NCI-H1105 treated with DMSO at 0.1 percent for 48 hours (cell line): ENCODE measurements at regions not wholly inside any gene's neighbourhood (a gene's known extent, or its start where the extent isn't known, plus 50 kb on each side); places are given as distances from the start of the nearest gene placed in this dataset.

Experiments used
- DNase-seq: peaks from one replicate; lab custom pipeline; 2025; lab: John Stamatoyannopoulos, UW

- no peak for DNase-seq
Measured at GRCh38 chr6:44011350-44011920, 115.8 kb downstream of the MRPL14 start.

DNA sequence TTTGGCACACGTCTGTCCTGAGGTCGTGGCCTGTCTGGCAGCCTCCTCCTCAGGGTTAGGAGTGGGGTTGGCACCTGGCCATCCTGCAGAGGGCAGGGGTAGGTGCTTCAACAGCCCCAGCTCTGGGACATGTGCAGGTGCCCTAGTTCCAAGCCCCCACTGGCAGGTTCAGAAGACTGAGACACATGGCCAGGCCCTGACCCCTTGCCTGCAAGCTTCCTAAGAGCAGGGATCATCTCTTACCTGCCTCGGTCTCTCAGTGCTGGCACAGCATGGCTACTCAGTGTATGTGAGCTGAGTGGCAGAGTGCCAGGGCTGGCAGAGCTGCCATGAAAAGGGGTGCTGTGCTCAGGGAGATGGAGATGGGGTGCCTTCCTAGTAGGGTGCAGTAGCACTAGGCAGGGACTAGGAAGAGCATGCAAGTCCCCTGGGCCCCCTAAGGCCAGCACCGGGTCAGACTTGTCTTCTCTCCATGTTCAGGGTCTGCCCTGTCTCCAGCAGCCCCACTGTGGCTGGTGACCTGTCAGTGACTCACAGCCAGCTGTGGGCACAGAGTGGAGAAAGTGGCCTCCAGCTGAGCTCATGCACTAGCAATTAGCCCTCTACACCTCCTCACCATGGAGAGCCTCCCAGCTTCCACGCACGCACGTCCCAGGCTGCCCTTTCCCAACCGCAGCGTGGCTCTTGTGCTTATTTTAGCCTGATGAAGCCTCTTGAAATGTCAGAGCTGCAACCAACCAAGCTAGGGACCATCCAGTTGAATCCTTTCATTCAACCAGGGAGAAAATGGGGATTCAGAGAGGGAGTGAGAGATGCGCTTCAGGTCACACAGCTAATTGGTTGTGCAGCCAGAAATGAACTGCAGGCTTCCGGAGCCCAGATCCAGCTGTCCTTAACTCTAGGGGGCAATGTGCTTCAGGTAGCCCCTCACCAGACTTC lies 116.6 kb downstream of the MRPL14 start:
- DNase-seq: no peak

GRCh38 chr6:44009425-44010321 lies 117.6 kb downstream of the MRPL14 start:
- DNase-seq: no peak

DNA sequence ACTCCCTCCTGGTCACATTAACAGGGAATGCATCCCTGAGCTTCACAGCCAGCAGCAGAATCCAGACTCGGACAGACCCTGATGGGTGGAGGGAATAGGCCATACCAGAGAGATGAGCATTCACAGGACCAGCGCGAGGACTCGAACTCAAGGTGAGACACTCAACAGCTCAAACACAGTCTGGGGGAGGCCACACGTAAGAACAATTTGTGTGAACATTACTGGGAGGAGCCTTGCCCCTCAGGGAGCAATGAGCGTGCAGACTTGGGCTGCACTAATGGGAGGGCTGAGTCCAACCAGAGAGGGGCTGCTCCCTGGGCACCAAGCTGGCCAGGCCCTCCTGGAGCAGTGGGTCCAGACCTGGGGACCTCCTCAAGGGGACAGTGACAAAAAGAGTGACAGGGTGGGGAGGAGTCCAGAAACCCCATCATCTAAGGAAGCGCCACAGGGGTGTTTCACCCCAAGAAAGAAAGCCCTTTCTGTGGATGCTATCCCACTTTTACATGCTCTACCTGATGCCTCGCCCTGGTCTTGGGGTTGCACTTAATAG lies 118.4 kb downstream of the MRPL14 start:
- DNase-seq: no peak

GRCh38 chr6:44007818-44008621 lies 119.2 kb downstream of the MRPL14 start:
- DNase-seq: no peak

DNA sequence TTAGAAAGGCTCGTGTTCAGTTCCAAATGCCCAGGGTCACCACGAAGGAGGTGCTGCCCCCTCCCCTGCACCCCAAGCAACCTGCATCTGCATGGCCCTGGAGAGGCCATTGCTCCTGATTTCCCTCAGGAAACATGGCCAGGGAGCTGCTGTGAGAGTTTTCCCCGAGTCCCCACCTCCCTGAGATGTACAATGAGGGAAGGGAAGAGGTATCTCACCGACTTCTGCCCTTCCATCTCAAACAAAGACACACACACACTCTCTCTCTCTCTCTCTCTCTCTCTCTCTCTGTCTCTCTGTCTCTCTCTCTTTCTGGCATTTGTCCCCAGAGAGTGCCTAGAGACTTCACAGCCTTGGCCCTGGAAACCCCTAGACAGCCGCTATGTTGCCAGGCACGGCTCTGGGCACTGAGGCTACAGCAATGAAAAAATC lies 120.4 kb downstream of the MRPL14 start:
- DNase-seq: no peak

DNA sequence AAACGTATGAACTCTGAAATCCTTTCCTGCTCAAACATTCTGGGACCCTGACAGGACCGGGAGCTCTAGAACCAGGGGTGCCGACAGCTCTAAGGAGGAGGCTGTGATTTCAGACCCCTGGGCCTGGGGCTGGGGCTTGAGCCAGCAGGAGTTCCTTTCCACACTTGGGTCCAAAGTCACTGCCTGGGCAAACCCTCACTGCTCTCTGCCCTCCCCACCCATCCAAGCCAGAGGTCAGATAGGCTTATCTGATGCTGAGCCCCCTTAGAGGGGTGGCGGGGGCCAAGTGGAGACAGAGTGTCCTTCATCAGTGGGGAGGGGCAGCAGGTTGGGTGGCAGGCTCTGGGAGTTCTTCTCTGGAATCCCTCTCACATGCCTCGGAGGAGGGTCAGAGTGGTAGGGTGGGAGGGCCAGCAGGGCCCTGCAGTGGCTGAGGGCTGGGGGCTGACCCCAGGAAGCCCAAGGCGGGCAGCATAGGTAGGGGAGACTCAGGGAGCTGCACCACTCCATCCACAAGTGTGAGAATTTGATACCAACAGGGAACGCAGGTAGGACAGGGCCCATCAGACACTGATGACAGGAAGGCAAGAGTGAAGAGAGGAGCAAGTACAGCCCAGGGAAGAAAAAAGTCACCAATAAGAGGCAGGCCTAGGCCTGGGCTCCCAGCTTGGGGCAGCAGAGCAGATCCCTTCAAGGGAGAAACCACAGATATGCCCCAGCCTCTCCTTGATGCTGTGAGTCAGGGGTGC lies 121.0 kb downstream of the MRPL14 start:
- DNase-seq: no peak

DNA sequence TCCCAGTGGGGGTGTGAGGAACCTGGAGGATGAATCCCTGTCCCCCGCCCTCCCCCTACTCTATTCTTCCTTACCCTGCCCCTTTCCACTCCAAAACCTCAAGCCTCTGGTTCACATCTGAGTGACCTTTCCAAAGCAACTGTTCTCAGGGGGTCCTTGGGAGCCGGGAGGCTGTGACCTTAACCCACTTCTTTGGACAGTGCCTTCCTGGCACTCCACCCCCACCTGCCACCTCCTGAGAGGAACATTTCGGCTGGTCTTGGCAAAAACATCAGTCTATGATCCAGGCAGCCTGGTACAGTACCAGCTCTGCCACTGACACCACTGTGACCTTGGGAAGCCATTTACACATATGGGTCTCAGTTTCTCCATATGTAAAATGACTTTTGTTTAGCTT lies 121.7 kb downstream of the MRPL14 start:
- no peak for DNase-seq

GRCh38 chr6:44004625-44005506 lies 122.4 kb downstream of the MRPL14 start:
- no peak for DNase-seq

DNA sequence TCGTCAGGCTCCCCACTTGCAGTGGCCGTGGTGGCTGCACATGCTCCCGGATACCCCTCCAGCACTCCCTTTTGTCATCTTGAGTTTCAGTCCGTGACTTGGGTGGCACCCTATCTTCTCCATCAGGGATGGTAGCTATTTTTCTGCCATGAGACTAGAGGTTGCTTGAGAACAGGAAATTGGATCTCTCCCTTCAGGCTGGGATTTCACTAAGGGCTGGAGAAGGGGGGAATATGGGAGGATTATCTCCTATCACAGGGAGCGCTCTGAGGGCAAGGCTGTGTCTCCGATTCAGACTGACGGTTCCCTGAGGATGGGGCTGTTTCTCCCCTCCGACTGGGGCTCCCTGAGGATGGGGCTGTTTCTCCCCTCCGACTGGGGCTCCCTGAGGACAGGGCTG lies 123.1 kb downstream of the MRPL14 start:
- no peak for DNase-seq

DNA sequence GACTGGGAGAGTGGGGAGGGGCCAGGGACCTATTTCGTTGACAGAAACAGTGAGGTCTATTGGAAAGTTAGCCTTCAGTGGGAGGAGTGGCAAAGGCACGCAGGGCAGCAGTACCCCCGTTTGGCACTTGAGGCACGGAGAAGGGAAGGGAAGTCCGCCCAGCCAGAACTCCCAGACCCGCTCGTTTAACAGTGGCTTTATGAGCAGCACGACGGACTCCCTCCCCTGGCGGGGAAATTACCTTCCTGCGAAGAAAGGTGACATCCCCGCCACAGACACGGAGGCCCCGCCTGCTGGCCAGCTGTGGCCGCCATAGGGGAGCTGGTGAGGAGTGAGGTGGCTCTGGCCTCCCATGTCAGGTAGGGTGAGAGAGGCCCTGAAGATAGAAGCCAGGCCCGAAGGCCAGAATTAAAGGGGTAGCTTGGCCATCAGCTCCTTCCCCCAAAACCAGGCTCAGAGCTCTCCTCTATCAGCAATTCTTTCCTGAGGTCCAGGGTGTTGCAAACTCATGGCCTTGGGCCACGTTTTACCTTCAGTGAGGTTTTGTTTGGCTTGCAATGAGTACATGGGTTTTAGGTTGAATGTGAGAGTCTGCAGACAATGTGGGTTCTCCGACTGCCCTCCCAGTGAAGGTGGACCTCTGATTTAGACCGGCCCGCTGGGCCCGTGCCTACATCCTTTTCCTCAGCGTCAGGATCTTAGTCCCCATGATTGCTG lies 123.7 kb downstream of the MRPL14 start:
- DNase-seq: no peak

DNA sequence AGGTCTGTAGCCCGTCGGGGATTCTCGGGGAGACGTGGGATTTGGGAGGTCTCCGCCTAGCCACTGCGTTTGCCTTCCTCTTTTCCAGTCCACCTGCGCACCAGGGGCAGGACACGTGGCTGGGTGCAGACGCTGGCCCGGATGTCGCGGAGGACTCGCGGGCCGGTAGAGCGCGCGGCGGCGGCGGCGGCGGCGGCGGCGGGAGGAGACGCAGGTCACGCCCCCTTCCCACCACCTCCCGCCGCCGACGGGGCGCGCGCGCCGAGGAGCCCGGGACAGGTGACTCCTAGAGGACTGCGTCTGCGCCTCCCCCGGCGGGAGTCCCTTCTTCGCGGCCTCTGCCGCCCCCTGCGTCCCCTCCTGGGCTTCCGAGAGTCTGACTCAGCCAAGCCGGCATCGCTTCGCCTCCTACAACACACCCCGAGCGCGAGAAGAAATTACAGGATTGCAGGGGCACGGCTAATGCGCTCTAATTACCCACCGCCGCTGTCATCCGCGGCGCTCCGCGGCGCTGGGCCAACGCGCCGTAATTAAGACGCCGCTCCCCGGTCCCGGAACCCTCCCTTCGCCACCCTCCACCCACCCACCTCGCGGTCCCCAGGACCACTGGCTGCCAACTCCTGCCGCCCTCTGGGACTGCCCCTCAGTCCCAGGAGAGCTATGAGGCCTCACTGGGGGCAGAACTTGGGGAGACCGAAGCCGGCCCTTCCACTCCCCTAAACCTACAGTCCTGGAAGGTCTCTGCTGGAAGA lies 124.5 kb downstream of the MRPL14 start:
- peak; percentile 57 for DNase-seq

GRCh38 chr6:44002067-44002592 lies 125.1 kb downstream of the MRPL14 start:
- peak; percentile 3 for DNase-seq

GRCh38 chr6:44001318-44002066 lies 125.8 kb downstream of the MRPL14 start:
- no peak for DNase-seq

- peak; percentile 84 for DNase-seq
Measured at GRCh38 chr6:44000164-44000842, 126.9 kb downstream of the MRPL14 start.

DNA sequence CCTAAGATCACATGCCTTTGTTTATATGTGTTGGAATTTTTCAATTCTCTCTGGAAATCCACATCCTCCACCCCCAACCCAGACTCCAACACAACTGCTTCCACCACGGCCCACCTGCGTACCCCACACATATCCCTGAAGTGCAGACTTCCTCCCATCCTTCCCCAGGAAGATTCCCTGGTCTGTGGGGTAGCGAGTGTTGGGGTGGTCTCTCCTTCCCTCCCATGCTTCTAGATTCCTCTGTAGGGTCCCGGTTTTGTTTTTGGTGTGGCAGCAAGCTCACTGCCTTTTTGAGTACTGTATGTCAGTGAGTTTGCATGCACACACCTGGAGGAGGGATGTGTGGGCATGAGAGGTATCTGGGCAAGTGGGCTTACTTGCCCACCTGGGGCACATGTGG lies 127.6 kb downstream of the MRPL14 start:
- no peak for DNase-seq
